ENCODE measurements at regions not wholly inside any gene's neighbourhood (a gene's known extent, or its start where the extent isn't known, plus 50 kb on each side); places are given as distances from the start of the nearest gene placed in this dataset.

DNA sequence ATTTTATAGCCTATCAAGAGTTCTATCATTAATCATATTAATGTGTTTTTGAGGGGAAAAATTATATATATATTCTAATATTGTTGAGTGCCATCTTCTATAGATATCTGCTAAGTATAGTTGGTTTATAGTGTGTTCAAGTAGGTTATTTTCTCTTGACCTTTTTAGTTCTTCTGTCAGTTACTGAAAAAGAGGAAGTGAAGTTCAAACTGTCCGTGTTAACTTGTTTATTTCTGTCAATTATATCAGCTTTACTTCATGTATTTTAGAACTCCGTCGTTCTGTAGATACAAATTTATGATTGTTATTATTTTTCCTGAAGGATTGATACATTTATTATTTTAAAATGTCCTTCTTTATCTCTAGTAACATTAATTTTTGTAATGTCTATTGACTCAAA is 1209.1 kb downstream of the CDH12 start:
- TF ChIP-seq, protein P1, sequence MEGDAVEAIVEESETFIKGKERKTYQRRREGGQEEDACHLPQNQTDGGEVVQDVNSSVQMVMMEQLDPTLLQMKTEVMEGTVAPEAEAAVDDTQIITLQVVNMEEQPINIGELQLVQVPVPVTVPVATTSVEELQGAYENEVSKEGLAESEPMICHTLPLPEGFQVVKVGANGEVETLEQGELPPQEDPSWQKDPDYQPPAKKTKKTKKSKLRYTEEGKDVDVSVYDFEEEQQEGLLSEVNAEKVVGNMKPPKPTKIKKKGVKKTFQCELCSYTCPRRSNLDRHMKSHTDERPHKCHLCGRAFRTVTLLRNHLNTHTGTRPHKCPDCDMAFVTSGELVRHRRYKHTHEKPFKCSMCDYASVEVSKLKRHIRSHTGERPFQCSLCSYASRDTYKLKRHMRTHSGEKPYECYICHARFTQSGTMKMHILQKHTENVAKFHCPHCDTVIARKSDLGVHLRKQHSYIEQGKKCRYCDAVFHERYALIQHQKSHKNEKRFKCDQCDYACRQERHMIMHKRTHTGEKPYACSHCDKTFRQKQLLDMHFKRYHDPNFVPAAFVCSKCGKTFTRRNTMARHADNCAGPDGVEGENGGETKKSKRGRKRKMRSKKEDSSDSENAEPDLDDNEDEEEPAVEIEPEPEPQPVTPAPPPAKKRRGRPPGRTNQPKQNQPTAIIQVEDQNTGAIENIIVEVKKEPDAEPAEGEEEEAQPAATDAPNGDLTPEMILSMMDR (IDR thresholded peaks at IDR 0.05; ENCODE audit: low read depth, low read length): no peak
- no peak for TF ChIP-seq EZH2phosphoT487 (IDR thresholded peaks at IDR 0.05; ENCODE audit: low read depth)
